GM06990 (cell line): ENCODE measurements at regions not wholly inside any gene's neighbourhood (a gene's known extent, or its start where the extent isn't known, plus 50 kb on each side); places are given as distances from the start of the nearest gene placed in this dataset.

ENCODE experiments used
- DNase-seq: peaks from one replicate; pipeline ENCODE4 v3.0.0-alpha.2; 2011; ENCODE audit not compliant: insufficient read length; ENCODE audit errors: extremely low read depth
- H3K27me3 ChIP-seq: replicated peaks from 2 replicates; pipeline ENCODE4 v1.6.0; 2011; ENCODE audit warnings: low read length; ENCODE audit not compliant: control insufficient read depth, insufficient read depth
- H3K36me3 ChIP-seq: 2 replicates; pipeline ENCODE4 v1.5.1; 2011; ENCODE audit warnings: low read length; ENCODE audit not compliant: control insufficient read depth, insufficient read depth
- H3K4me3 ChIP-seq: replicated peaks from 2 replicates; pipeline ENCODE4 v1.5.1; 2011; ENCODE audit warnings: low read depth, mild to moderate bottlenecking, control low read depth, low read length
- CTCF ChIP-seq: IDR thresholded peaks from 2 replicates; pipeline ENCODE4 v1.5.1; 2011; ENCODE audit warnings: low read length, control low read depth, mild to moderate bottlenecking, inconsistent platforms; ENCODE audit not compliant: insufficient read depth, poor library complexity, severe bottlenecking

DNA sequence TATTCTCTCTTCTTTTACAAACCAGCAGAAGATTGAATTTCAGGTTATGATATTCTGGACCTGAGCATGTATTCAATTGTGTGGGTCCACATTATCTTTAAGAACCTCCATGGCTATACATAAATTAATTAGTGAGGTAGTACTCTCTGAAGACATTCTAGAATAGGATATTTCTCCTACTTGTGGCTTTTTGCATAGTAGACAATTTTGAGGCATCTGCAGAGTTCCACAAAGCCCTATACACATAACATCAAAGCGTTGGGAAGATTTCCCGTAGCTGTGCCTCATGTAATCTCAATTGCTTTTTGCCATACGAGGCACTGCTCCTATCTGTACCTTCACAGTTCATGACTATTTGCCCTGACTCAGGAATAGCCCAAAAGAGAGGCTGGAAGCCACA is 395.4 kb upstream of the RGS17 start:
- no peak overlapping the region for H3K4me3 ChIP-seq
- TF ChIP-seq CTCF: no peak
- DNase-seq: no peak
- H3K27me3 ChIP-seq: no peaks in the 10 kb centered on the region; the same call in 1 of the 2 replicates
- H3K36me3 ChIP-seq: no peaks in the 10 kb centered on the region

DNA sequence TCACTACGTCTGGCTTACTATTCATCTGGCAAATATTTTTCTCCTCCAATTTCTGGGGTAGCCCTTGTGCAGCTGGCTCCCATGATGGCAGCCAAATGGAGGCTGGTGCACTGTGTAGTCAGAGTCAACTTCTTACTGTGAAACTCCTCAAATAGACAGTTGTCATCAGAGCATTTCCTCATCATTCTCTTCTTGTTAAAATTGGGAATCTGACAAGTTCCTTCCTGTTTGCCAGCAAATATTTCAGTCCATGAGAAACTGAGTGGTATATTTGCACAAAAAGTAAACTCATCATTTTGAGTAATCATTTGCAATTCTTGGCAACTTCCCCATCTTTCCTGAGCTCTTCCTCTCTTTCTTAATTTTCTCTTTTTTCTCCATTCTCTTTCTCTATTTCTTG is 394.9 kb upstream of the RGS17 start:
- DNase-seq: no peak
- no peak for TF ChIP-seq CTCF
- Histone ChIP-seq H3K36me3 (no peaks in the 10 kb centered on the region), H3K4me3 (no peak overlapping the region), H3K27me3 (no peaks in the 10 kb centered on the region; the same call in 1 of the 2 replicates)

GRCh38 chr6:153523390-153523789 is 392.3 kb upstream of the RGS17 start:
- no peak for DNase-seq
- H3K36me3 ChIP-seq: no peaks in the 10 kb centered on the region
- TF ChIP-seq CTCF: no peak
- H3K27me3 ChIP-seq: no peaks in the 10 kb centered on the region; the same call in 1 of the 2 replicates
- no peak overlapping the region for H3K4me3 ChIP-seq

GRCh38 chr6:153511896-153512496 is 380.9 kb upstream of the RGS17 start:
- H3K4me3 ChIP-seq: no peak overlapping the region
- H3K27me3 ChIP-seq: no peaks in the 10 kb centered on the region
- peak; percentile 68 for TF ChIP-seq CTCF
- no peak for DNase-seq
- H3K36me3 ChIP-seq: no peaks in the 10 kb centered on the region

- Histone ChIP-seq H3K4me3 (no peak overlapping the region), H3K27me3 (no peaks in the 10 kb centered on the region)
- no peak for DNase-seq
Measured at GRCh38 chr6:153503810-153504209, 372.7 kb upstream of the RGS17 start.

More at GRCh38 chr6:153503810-153504209, 372.7 kb upstream of the RGS17 start:
- TF ChIP-seq CTCF: peak; percentile 36
- H3K36me3 ChIP-seq: no peaks in the 10 kb centered on the region
